Ishikawa (cell line): ENCODE measurements at regions not wholly inside any gene's neighbourhood (a gene's known extent, or its start where the extent isn't known, plus 50 kb on each side); places are given as distances from the start of the nearest gene placed in this dataset.

ENCODE experiments used
- CEBPB ChIP-seq: IDR thresholded peaks from 2 replicates; pipeline ENCODE4 v1.6.1; 2012
- CREB1 ChIP-seq: IDR thresholded peaks from 2 replicates; pipeline ENCODE4 v1.6.1; 2012; ENCODE audit warnings: low read depth
- MAX ChIP-seq: IDR thresholded peaks from 2 replicates; pipeline ENCODE4 v1.6.1; 2012
- RAD21 ChIP-seq: IDR thresholded peaks from 2 replicates; pipeline ENCODE4 v1.6.1; 2012; ENCODE audit warnings: low read depth
- REST ChIP-seq: IDR thresholded peaks from 2 replicates; pipeline ENCODE4 v1.6.1; 2012; ENCODE audit warnings: low read depth, mild to moderate bottlenecking
- TCF12 ChIP-seq: IDR thresholded peaks from 2 replicates; pipeline ENCODE4 v1.6.1; 2012; ENCODE audit warnings: low read depth
- YY1 ChIP-seq: IDR thresholded peaks from 2 replicates; pipeline ENCODE4 v1.6.1; 2012; ENCODE audit warnings: low read depth

GRCh38 chr16:13435415-13435814 lies 484.5 kb upstream of the ERCC4 start:
- TF ChIP-seq CREB1 (no peak), RAD21 (no peak), MAX (no peak), CEBPB (no peak), TCF12 (no peak), REST (no peak), YY1 (no peak)
